NT2/D1 (cell line): ENCODE measurements at regions not wholly inside any gene's neighbourhood (a gene's known extent, or its start where the extent isn't known, plus 50 kb on each side); places are given as distances from the start of the nearest gene placed in this dataset.

ENCODE experiments used
- SUZ12 ChIP-seq: IDR thresholded peaks from 2 replicates; pipeline ENCODE4 v1.6.1; 2011; ENCODE audit not compliant: insufficient read length, insufficient read depth; ENCODE audit errors: extremely low read depth
- YY1 ChIP-seq: IDR thresholded peaks from 2 replicates; pipeline ENCODE4 v1.6.1; 2011; ENCODE audit not compliant: insufficient read length, insufficient read depth
- ZNF274 ChIP-seq: IDR thresholded peaks from 2 replicates; pipeline ENCODE4 v1.6.1; 2011; ENCODE audit warnings: mild to moderate bottlenecking, low read depth, low read length

DNA sequence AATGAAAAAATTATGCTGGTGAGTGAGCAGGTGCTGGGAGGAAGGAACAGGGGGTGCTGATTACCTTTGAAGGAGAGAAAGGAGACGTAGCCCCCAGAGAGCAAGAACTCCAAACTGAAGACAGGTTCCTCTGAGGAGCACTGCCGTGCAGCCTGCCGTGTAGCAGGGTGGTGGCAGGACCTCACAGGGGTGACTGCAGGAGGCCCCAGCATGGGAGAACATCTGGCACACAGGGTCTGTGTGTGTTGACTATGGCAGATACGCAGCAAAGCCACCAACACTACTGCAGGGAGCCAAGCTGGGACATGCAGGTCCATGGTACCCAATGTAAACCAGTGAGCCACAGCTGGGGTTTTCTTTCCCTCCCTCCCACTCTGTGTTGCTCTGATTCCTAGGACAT, 192.1 kb upstream of the PDE1C start:
- TF ChIP-seq YY1 (no peak), ZNF274 (no peak), SUZ12 (no peak)
